ENCODE measurements at regions not wholly inside any gene's neighbourhood (a gene's known extent, or its start where the extent isn't known, plus 50 kb on each side); places are given as distances from the start of the nearest gene placed in this dataset.

GRCh38 chr2:120857931-120858330 is 122.3 kb downstream of the GLI2 start:
- Histone ChIP-seq H3K9ac (ENCODE audit: low read depth in 1 of 3, low read length in 3 of 3) (no peak overlapping the region), H3K27me3 (ENCODE audit: control insufficient read depth in 3 of 3, insufficient read depth in 3 of 3, low read length in 3 of 3) (no peaks in the 10 kb centered on the region), H3K9me3 (ENCODE audit: control insufficient read depth in 3 of 3, low read length in 3 of 3) (no peaks in the 10 kb centered on the region), H3K27ac (ENCODE audit: low read depth, low read length) (no peak overlapping the region), H3K4me1 (ENCODE audit: control insufficient read depth in 3 of 3, insufficient read depth in 3 of 3, low read length in 3 of 3) (peaks cover 0 to 4% (median 2%) of the 10 kb centered on the region in 3 donors), H3K36me3 (ENCODE audit: control insufficient read depth in 3 of 3, insufficient read depth in 3 of 3, low read length in 3 of 3) (no peaks in the 10 kb centered on the region), H3K4me3 (ENCODE audit: low read length in 3 of 3) (no peak overlapping the region)

- no peaks in the 10 kb centered on the region for H3K36me3 ChIP-seq (ENCODE audit: control insufficient read depth in 3 of 3, insufficient read depth in 3 of 3, low read length in 3 of 3)
- no peaks in the 10 kb centered on the region for H3K9me3 ChIP-seq (ENCODE audit: control insufficient read depth in 3 of 3, low read length in 3 of 3)
- no peaks in the 10 kb centered on the region for H3K27me3 ChIP-seq (ENCODE audit: control insufficient read depth in 3 of 3, insufficient read depth in 3 of 3, low read length in 3 of 3)
- H3K4me3 ChIP-seq (ENCODE audit: low read length in 3 of 3): no peak overlapping the region
- H3K27ac ChIP-seq (ENCODE audit: low read depth, low read length): no peak overlapping the region
- no peak overlapping the region for H3K9ac ChIP-seq (ENCODE audit: low read depth in 1 of 3, low read length in 3 of 3)
- H3K4me1 ChIP-seq (ENCODE audit: control insufficient read depth in 3 of 3, insufficient read depth in 3 of 3, low read length in 3 of 3): peaks cover 0 to 8% (median 4%) of the 10 kb centered on the region in 3 donors
These were observed 122.9 kb downstream of the GLI2 start for GRCh38 chr2:120858361-120859106.

DNA sequence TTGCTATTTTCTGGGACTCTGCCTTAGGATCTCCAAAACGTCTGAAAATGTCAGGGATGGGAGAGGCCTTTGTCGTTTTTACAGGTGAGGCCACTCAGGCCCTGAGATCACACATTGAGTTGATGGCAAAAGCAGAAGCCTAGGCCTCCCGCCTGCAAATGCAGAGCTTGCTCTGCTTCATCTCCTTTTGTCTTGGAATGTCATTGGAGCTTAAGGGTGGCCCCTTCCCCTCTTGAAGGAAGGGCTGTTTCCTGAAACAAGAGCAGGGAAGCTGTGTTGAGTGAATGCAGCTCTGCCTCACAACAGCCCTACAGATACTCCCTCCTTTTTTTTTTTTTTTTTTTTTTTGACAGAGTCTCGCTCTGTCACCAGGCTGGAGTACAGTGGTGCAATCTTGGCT is 123.5 kb downstream of the GLI2 start:
- Histone ChIP-seq H3K9ac (ENCODE audit: low read depth in 1 of 3, low read length in 3 of 3) (no peak overlapping the region), H3K27ac (ENCODE audit: low read depth, low read length) (no peak overlapping the region), H3K27me3 (ENCODE audit: control insufficient read depth in 3 of 3, insufficient read depth in 3 of 3, low read length in 3 of 3) (no peaks in the 10 kb centered on the region), H3K9me3 (ENCODE audit: control insufficient read depth in 3 of 3, low read length in 3 of 3) (no peaks in the 10 kb centered on the region), H3K36me3 (ENCODE audit: control insufficient read depth in 3 of 3, insufficient read depth in 3 of 3, low read length in 3 of 3) (no peaks in the 10 kb centered on the region), H3K4me1 (ENCODE audit: control insufficient read depth in 3 of 3, insufficient read depth in 3 of 3, low read length in 3 of 3) (peaks cover 0 to 13% (median 6%) of the 10 kb centered on the region in 3 donors), H3K4me3 (ENCODE audit: low read length in 3 of 3) (no peak overlapping the region)

DNA sequence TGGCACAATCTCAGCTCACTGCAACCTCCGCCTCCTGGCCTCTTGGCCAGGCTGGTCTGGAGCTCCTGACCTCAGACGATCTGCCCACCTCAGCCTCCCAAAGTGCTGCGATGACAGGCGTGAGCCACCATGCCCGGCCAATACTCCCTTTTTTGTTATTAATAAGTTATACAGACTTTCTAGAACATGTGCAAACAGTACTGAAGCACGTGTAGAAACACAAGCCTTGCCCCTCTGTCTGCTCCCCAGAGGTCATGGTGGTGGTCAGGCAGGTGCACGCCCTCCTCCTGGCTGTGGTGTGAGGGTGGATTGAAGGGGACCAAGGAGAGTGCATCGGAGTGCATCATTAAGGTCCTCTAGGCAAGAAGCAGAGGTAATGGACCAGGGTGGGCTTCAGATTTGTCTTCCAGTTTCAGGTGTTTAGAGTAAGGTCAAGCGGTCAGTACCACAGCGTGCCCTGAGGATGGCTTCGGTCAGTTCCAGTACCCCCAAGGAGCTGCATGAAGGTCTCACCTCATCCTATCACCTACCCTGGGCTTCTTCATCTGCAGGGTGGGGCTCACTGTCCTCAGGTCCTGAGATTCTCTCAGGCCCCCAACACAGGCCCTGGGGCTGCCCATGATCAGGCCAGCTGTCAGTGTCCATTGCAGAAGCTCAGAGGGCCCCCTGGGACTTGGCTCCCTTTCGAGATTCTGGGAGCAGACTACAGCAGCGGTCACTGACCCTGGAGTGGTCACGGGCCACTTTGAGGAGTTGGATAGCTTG is 124.3 kb downstream of the GLI2 start:
- no peak overlapping the region for H3K4me3 ChIP-seq (ENCODE audit: low read length in 3 of 3)
- H3K4me1 ChIP-seq (ENCODE audit: control insufficient read depth in 3 of 3, insufficient read depth in 3 of 3, low read length in 3 of 3): peaks cover 0 to 13% (median 6%) of the 10 kb centered on the region in 3 donors
- no peaks in the 10 kb centered on the region for H3K9me3 ChIP-seq (ENCODE audit: control insufficient read depth in 3 of 3, low read length in 3 of 3)
- H3K9ac ChIP-seq (ENCODE audit: low read depth in 1 of 3, low read length in 3 of 3): no peak overlapping the region
- H3K27me3 ChIP-seq (ENCODE audit: control insufficient read depth in 3 of 3, insufficient read depth in 3 of 3, low read length in 3 of 3): peaks cover 0 to 2% (median 0%) of the 10 kb centered on the region in 3 donors
- no peak overlapping the region for H3K27ac ChIP-seq (ENCODE audit: low read depth, low read length)
- H3K36me3 ChIP-seq (ENCODE audit: control insufficient read depth in 3 of 3, insufficient read depth in 3 of 3, low read length in 3 of 3): no peaks in the 10 kb centered on the region

- Histone ChIP-seq H3K4me3 (ENCODE audit: low read length in 3 of 3) (no peak overlapping the region), H3K9ac (ENCODE audit: low read depth in 1 of 3, low read length in 3 of 3) (no peak overlapping the region), H3K27ac (ENCODE audit: low read depth, low read length) (no peak overlapping the region), H3K4me1 (ENCODE audit: control insufficient read depth in 3 of 3, insufficient read depth in 3 of 3, low read length in 3 of 3) (peaks cover 0 to 13% (median 4%) of the 10 kb centered on the region in 3 donors), H3K36me3 (ENCODE audit: control insufficient read depth in 3 of 3, insufficient read depth in 3 of 3, low read length in 3 of 3) (no peaks in the 10 kb centered on the region), H3K27me3 (ENCODE audit: control insufficient read depth in 3 of 3, insufficient read depth in 3 of 3, low read length in 3 of 3) (peaks cover 0 to 4% (median 1%) of the 10 kb centered on the region in 3 donors), H3K9me3 (ENCODE audit: control insufficient read depth in 3 of 3, low read length in 3 of 3) (no peaks in the 10 kb centered on the region)
These were observed 124.9 kb downstream of the GLI2 start for GRCh38 chr2:120860579-120860922.

GRCh38 chr2:120861191-120861575 is 125.5 kb downstream of the GLI2 start:
- no peak overlapping the region for H3K4me3 ChIP-seq (ENCODE audit: low read length in 3 of 3)
- H3K27ac ChIP-seq (ENCODE audit: low read depth, low read length): no peak overlapping the region
- peaks cover 0 to 13% (median 4%) of the 10 kb centered on the region in 3 donors for H3K4me1 ChIP-seq (ENCODE audit: control insufficient read depth in 3 of 3, insufficient read depth in 3 of 3, low read length in 3 of 3)
- H3K9ac ChIP-seq (ENCODE audit: low read depth in 1 of 3, low read length in 3 of 3): no peak overlapping the region
- H3K36me3 ChIP-seq (ENCODE audit: control insufficient read depth in 3 of 3, insufficient read depth in 3 of 3, low read length in 3 of 3): no peaks in the 10 kb centered on the region
- H3K27me3 ChIP-seq (ENCODE audit: control insufficient read depth in 3 of 3, insufficient read depth in 3 of 3, low read length in 3 of 3): peaks cover 0 to 9% (median 3%) of the 10 kb centered on the region in 3 donors
- H3K9me3 ChIP-seq (ENCODE audit: control insufficient read depth in 3 of 3, low read length in 3 of 3): no peaks in the 10 kb centered on the region

DNA sequence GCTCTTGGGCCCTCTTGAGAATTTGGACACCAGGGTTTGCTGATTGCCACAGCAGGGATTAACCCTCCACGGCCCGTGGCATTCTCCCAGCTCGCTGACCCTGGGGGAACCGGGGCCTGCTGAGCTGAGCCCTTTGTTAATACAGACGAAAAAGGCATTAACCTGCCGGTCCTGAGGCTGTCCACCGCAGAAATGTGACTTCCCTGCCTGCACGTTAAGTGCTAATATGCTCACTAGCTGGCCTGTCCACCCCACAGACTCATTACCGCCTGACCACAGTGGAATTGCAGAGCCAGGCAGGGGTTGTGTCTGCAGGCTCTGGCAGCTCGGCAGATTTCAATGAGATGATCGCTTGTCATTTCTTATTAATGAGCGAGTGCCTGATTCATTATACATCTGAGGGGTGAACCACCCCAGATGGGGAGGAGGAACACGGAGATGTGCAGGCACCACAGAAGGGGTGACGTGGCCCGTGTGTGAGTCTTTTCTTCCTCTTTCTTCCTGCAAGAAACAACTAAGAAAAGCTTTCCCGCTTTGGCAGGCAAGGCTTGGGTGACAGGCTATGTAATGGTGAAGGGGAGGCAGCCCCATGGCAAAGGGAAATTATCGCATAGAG is 126.0 kb downstream of the GLI2 start:
- no peak overlapping the region for H3K27ac ChIP-seq (ENCODE audit: low read depth, low read length)
- no peaks in the 10 kb centered on the region for H3K36me3 ChIP-seq (ENCODE audit: control insufficient read depth in 3 of 3, insufficient read depth in 3 of 3, low read length in 3 of 3)
- peaks cover 2 to 11% (median 6%) of the 10 kb centered on the region in 3 donors for H3K4me1 ChIP-seq (ENCODE audit: control insufficient read depth in 3 of 3, insufficient read depth in 3 of 3, low read length in 3 of 3)
- H3K9ac ChIP-seq (ENCODE audit: low read depth in 1 of 3, low read length in 3 of 3): no peak overlapping the region
- H3K4me3 ChIP-seq (ENCODE audit: low read length in 3 of 3): no peak overlapping the region
- H3K9me3 ChIP-seq (ENCODE audit: control insufficient read depth in 3 of 3, low read length in 3 of 3): no peaks in the 10 kb centered on the region
- peaks cover 0 to 9% (median 4%) of the 10 kb centered on the region in 3 donors for H3K27me3 ChIP-seq (ENCODE audit: control insufficient read depth in 3 of 3, insufficient read depth in 3 of 3, low read length in 3 of 3)

DNA sequence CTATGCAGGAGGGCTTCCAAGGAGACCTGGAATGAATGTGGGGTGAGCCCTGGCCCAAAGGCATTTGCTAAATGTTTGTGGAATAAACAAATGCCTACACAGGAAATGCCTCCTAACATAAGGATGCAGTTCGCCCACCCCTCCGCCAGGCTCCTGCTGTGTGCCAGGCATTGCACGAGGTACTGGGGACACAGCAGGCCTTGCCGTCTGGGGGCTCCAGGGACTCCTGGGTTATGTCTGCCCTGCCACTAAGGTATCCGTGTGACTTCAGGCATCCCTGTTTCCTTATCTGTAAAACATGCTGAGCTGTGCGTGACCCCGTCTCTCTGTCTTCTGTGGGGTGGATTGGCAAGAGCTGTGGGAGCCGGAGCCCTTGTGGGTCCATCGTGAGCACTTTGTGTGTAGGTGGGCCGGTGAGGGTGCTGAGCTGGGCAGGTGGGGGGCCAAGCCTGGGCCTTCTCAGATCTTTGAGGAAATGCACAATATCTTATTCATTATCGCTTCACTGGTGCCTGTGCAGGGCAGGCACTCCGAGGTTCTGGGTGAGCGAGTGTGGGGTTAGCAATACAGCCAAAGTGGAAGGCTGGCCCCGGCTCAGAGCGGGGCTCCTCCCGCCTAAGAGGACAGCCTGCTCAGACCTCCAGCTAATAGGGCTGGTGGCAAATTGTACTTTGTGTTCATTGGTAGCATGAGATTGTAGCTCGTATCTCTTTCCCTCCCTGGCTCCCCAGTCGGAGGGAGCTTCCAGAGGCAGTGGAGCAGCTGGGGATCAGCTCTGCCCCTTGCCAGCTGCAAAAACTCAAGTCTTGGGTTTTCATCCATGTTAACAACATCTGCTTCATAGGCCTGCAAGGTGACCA is 126.8 kb downstream of the GLI2 start:
- Histone ChIP-seq H3K4me3 (ENCODE audit: low read length in 3 of 3) (no peak overlapping the region), H3K36me3 (ENCODE audit: control insufficient read depth in 3 of 3, insufficient read depth in 3 of 3, low read length in 3 of 3) (no peaks in the 10 kb centered on the region), H3K27me3 (ENCODE audit: control insufficient read depth in 3 of 3, insufficient read depth in 3 of 3, low read length in 3 of 3) (peaks cover 0 to 9% (median 5%) of the 10 kb centered on the region in 3 donors), H3K9me3 (ENCODE audit: control insufficient read depth in 3 of 3, low read length in 3 of 3) (no peaks in the 10 kb centered on the region), H3K4me1 (ENCODE audit: control insufficient read depth in 3 of 3, insufficient read depth in 3 of 3, low read length in 3 of 3) (peaks cover 8 to 14% (median 12%) of the 10 kb centered on the region in 3 donors), H3K9ac (ENCODE audit: low read depth in 1 of 3, low read length in 3 of 3) (no peak overlapping the region), H3K27ac (ENCODE audit: low read depth, low read length) (no peak overlapping the region)

DNA sequence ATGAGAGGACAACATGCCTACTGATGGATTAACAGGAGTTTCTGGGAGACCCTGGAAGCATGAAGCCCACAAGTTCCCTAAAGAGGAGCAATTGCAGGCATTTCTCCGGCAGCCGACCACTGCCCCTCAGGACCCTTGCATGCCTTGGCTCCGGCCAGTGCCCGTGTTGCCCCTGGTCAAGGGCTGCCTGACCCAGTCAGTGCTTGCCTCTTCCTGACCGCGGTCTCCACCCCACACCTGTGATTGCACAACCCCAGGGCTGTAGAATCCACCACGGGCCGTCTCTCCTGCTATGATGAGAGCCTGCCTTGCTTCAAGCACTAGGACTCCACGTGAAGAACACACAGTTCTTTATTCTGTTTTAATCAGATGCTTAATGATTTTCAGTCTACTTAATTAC is 127.5 kb downstream of the GLI2 start:
- H3K9me3 ChIP-seq (ENCODE audit: control insufficient read depth in 3 of 3, low read length in 3 of 3): no peaks in the 10 kb centered on the region
- peaks cover 0 to 9% (median 5%) of the 10 kb centered on the region in 3 donors for H3K27me3 ChIP-seq (ENCODE audit: control insufficient read depth in 3 of 3, insufficient read depth in 3 of 3, low read length in 3 of 3)
- H3K36me3 ChIP-seq (ENCODE audit: control insufficient read depth in 3 of 3, insufficient read depth in 3 of 3, low read length in 3 of 3): no peaks in the 10 kb centered on the region
- H3K4me3 ChIP-seq (ENCODE audit: low read length in 3 of 3): no peak overlapping the region
- H3K4me1 ChIP-seq (ENCODE audit: control insufficient read depth in 3 of 3, insufficient read depth in 3 of 3, low read length in 3 of 3): peaks cover 15 to 17% (median 17%) of the 10 kb centered on the region in 3 donors
- no peak overlapping the region for H3K27ac ChIP-seq (ENCODE audit: low read depth, low read length)
- H3K9ac ChIP-seq (ENCODE audit: low read depth in 1 of 3, low read length in 3 of 3): no peak overlapping the region

Measured in skeletal muscle tissue (tissue), 3 donors.